ENCODE measurements at regions not wholly inside any gene's neighbourhood (a gene's known extent, or its start where the extent isn't known, plus 50 kb on each side); places are given as distances from the start of the nearest gene placed in this dataset.

DNA sequence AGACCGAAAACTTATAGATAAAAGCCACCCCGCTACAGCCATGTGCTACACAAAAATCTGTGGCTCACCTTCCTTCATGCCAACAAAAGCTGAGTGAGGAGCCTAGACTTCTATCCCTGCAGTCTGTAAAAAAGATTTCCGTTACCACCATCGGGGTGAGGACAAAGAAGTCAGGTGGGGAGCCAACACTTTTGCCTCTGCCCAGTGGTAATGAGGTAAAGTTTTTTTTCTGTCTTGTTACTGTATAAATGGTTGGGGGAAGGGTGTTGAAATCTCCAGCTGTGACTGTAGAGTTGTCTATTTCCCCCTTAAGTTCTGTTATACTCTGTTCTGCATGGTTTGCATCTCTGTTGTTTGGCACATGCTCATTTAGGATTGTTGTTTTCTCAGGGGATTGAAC is 707.8 kb downstream of the FLRT2 start:
- Histone ChIP-seq H3K4me3 (replicated peaks in 1 of 3; ENCODE audit: insufficient read depth in 1 of 3, low read depth in 2 of 3, low read length in 3 of 3) (no peak overlapping the region), H2AFZ (ENCODE audit: low read length) (no peak overlapping the region), H3K36me3 (replicated peaks in 1 of 2; ENCODE audit: control insufficient read depth in 1 of 2, insufficient read depth in 2 of 2, low read length in 2 of 2) (no peaks in the 10 kb centered on the region), H3K79me2 (ENCODE audit: insufficient read depth, low read length) (no peaks in the 10 kb centered on the region), H3K4me2 (ENCODE audit: low read depth, low read length) (no peak overlapping the region), H4K20me1 (ENCODE audit: insufficient read depth, low read length) (no peaks in the 10 kb centered on the region), H3K9ac (ENCODE audit: insufficient read depth, low read depth, low read length) (no peak overlapping the region), H3K27me3 (ENCODE audit: control insufficient read depth in 1 of 2, insufficient read depth in 2 of 2, low read length in 2 of 2) (no peaks in the 10 kb centered on the region), H3K27ac (ENCODE audit: extremely low read length, insufficient read depth, low read length) (no peak overlapping the region), H3K9me3 (ENCODE audit: low read length) (peaks cover 53% of the 10 kb centered on the region), H3K4me1 (ENCODE audit: insufficient read depth, low read length) (no peaks in the 10 kb centered on the region)
- CTCF ChIA-PET (ENCODE audit: low intra/inter-chr PET ratio, low total read pairs) = no interaction called here
- BruUV-seq (replicated peaks) = no TSS peak
- DNase-seq (ENCODE audit: low spot score) = no peak
- in situ Hi-C loops (cut with HindIII; ENCODE audit: extremely low pct_ligation_motif_present, low pct_unique_long_range_greater_than_20kb) (no loop called here), intact Hi-C loops (cut with micrococcal nuclease; ENCODE audit: unreplicated experiment) (no loop called here)
- ATAC-seq = no peak
- FAIRE-seq = no peak
- TF ChIP-seq, protein P1, sequence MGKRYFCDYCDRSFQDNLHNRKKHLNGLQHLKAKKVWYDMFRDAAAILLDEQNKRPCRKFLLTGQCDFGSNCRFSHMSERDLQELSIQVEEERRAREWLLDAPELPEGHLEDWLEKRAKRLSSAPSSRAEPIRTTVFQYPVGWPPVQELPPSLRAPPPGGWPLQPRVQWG (CRISPR knock-in tag; IDR thresholded peaks at IDR 0.05; ENCODE audit: borderline replicate concordance, low read depth) = no peak
- no peak for TF ChIP-seq MTF1 (CRISPR knock-in tag; IDR thresholded peaks at IDR 0.05)
- no peak for TF ChIP-seq PHF8 (CRISPR knock-in tag; IDR thresholded peaks at IDR 0.05)
- TF ChIP-seq ZNF567 (CRISPR knock-in tag; IDR thresholded peaks at IDR 0.05; ENCODE audit: borderline replicate concordance) = no peak
- TF ChIP-seq HNRNPK (IDR thresholded peaks at IDR 0.05; ENCODE audit: low read depth, low read length, poor library complexity, severe bottlenecking) = no peak
- TF ChIP-seq, protein P2, sequence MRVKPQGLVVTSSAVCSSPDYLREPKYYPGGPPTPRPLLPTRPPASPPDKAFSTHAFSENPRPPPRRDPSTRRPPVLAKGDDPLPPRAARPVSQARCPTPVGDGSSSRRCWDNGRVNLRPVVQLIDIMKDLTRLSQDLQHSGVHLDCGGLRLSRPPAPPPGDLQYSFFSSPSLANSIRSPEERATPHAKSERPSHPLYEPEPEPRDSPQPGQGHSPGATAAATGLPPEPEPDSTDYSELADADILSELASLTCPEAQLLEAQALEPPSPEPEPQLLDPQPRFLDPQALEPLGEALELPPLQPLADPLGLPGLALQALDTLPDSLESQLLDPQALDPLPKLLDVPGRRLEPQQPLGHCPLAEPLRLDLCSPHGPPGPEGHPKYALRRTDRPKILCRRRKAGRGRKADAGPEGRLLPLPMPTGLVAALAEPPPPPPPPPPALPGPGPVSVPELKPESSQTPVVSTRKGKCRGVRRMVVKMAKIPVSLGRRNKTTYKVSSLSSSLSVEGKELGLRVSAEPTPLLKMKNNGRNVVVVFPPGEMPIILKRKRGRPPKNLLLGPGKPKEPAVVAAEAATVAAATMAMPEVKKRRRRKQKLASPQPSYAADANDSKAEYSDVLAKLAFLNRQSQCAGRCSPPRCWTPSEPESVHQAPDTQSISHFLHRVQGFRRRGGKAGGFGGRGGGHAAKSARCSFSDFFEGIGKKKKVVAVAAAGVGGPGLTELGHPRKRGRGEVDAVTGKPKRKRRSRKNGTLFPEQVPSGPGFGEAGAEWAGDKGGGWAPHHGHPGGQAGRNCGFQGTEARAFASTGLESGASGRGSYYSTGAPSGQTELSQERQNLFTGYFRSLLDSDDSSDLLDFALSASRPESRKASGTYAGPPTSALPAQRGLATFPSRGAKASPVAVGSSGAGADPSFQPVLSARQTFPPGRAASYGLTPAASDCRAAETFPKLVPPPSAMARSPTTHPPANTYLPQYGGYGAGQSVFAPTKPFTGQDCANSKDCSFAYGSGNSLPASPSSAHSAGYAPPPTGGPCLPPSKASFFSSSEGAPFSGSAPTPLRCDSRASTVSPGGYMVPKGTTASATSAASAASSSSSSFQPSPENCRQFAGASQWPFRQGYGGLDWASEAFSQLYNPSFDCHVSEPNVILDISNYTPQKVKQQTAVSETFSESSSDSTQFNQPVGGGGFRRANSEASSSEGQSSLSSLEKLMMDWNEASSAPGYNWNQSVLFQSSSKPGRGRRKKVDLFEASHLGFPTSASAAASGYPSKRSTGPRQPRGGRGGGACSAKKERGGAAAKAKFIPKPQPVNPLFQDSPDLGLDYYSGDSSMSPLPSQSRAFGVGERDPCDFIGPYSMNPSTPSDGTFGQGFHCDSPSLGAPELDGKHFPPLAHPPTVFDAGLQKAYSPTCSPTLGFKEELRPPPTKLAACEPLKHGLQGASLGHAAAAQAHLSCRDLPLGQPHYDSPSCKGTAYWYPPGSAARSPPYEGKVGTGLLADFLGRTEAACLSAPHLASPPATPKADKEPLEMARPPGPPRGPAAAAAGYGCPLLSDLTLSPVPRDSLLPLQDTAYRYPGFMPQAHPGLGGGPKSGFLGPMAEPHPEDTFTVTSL (CRISPR knock-in tag; IDR thresholded peaks at IDR 0.05; ENCODE audit: borderline replicate concordance) = no peak
- no peak for TF ChIP-seq NR2F1 (CRISPR knock-in tag; IDR thresholded peaks at IDR 0.05)
- no peak for TF ChIP-seq ZNF713 (CRISPR knock-in tag; IDR thresholded peaks at IDR 0.05)
- TF ChIP-seq, protein P3, sequence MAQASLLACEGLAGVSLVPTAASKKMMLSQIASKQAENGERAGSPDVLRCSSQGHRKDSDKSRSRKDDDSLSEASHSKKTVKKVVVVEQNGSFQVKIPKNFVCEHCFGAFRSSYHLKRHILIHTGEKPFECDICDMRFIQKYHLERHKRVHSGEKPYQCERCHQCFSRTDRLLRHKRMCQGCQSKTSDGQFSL (CRISPR knock-in tag; IDR thresholded peaks at IDR 0.05) = no peak
- TF ChIP-seq TAF1 (CRISPR knock-in tag; IDR thresholded peaks at IDR 0.05) = no peak
- TF ChIP-seq ZNF160 (CRISPR knock-in tag; IDR thresholded peaks at IDR 0.05) = no peak
- no peak for TF ChIP-seq ZNF709 (CRISPR knock-in tag; IDR thresholded peaks at IDR 0.05)
- no peak for TF ChIP-seq FOXK2 (IDR thresholded peaks at IDR 0.05)
- TF ChIP-seq ZNF564 (CRISPR knock-in tag; IDR thresholded peaks at IDR 0.05) = no peak
- no peak for TF ChIP-seq SSRP1 (CRISPR knock-in tag; IDR thresholded peaks at IDR 0.05)
- TF ChIP-seq ATF7-NPFF (CRISPR knock-in tag; IDR thresholded peaks at IDR 0.05; ENCODE audit: low read depth) = no peak
- TF ChIP-seq XRCC5 (optimal IDR thresholded peaks at IDR 0.05; ENCODE audit: low read length) = no peak
- WGBS (ENCODE audit: low lambda C conversion rate) = 2% methylated on average over 4 of the region's 4 CpGs
- POLR2A ChIA-PET = no interaction called here
